ENCODE measurements at regions not wholly inside any gene's neighbourhood (a gene's known extent, or its start where the extent isn't known, plus 50 kb on each side); places are given as distances from the start of the nearest gene placed in this dataset.

- TF ChIP-seq CTCF (IDR thresholded peaks at IDR 0.05; ENCODE audit: poor library complexity, severe bottlenecking) = no peak
- TF ChIP-seq REST (IDR thresholded peaks at IDR 0.05; ENCODE audit: borderline replicate concordance) = no peak
- no peak for TF ChIP-seq POLR2AphosphoS5 (IDR thresholded peaks at IDR 0.05)
- no peak for TF ChIP-seq RAD21 (conservative IDR thresholded peaks at IDR 0.05)
- no peak for TF ChIP-seq EP300 (conservative IDR thresholded peaks at IDR 0.05; ENCODE audit: poor library complexity, severe bottlenecking)
Observed at GRCh38 chr10:52410916-52411315, 96.8 kb downstream of the DKK1 start.

Data from neural cell (in vitro differentiated cells).